GM12878 (cell line): ENCODE measurements at regions not wholly inside any gene's neighbourhood (a gene's known extent, or its start where the extent isn't known, plus 50 kb on each side); places are given as distances from the start of the nearest gene placed in this dataset.

Experiments used
- ATAC-seq: fragments of 200-7000 bp; cut with Tn5 transposase; 3 replicates; pipeline ENCODE4 v1.9.1; 2020; ENCODE audit warnings: mild to moderate bottlenecking, moderate library complexity
- BruUV-seq: library from RNA; stranded (reverse); fragments of 400-500 nt; replicated peaks from 2 replicates; lab custom pipeline; 2021; lab: Mats Ljungman, UMichigan
- CTCF ChIA-PET: fragments of 300-600 bp; sonication (Branson Sonifier 250); formaldehyde crosslinking; extraction: SDS; loops from one replicate; lab custom pipeline; 2021; ENCODE audit warnings: inconsistent platforms; lab: Yijun Ruan, JAX
- POLR2A ChIA-PET: fragments of 350-600 bp; formaldehyde crosslinking; extraction: SDS; loops from one replicate; lab custom pipeline; 2021; ENCODE audit warnings: inconsistent platforms; lab: Charles Lee
- RAD21 ChIA-PET: fragments of 300-600 bp; sonication (Branson Sonifier 250); formaldehyde crosslinking; loops from one replicate; lab custom pipeline; 2023; ENCODE audit warnings: antibody characterized with exemption; ENCODE audit not compliant: unreplicated experiment; lab: Charles Lee
- SMC1A ChIA-PET: fragments of 300-600 bp; sonication (Branson Sonifier 250); formaldehyde crosslinking; loops from one replicate; lab custom pipeline; 2023; ENCODE audit not compliant: unreplicated experiment, uncharacterized antibody; lab: Charles Lee
- DNase-seq: peaks from one replicate; pipeline ENCODE4 v3.0.0-alpha.2; 2011; ENCODE audit warnings: low read depth, low spot score
- FAIRE-seq: peaks from 3 replicates; lab custom pipeline; 2011; peaks lifted over from hg19 to GRCh38; lab: Jason Lieb, UNC
- H2AFZ ChIP-seq: 2 replicates; pipeline ENCODE4 v1.6.0; 2011; ENCODE audit warnings: low read depth, low read length, control low read depth; ENCODE audit not compliant: control insufficient read depth
- H3K27ac ChIP-seq: 2 replicates; pipeline ENCODE4 v1.5.1; 2011; ENCODE audit warnings: control low read depth; ENCODE audit not compliant: control insufficient read depth, insufficient read depth
- H3K27me3 ChIP-seq, 2 experiments: replicated peaks in 1 of 2; 2 replicates each; pipeline versions ENCODE4 v1.6.0 to v1.6.1; 2011; ENCODE audit warnings: low read length in 1 of 2; ENCODE audit not compliant: control insufficient read depth in 2 of 2, insufficient read depth in 2 of 2
- H3K36me3 ChIP-seq, 2 experiments: 2 replicates each; pipeline ENCODE4 v1.5.1; 2011; ENCODE audit warnings: low read length in 1 of 2; ENCODE audit not compliant: control insufficient read depth in 2 of 2, insufficient read depth in 2 of 2
- H3K4me1 ChIP-seq: 2 replicates; pipeline ENCODE4 v1.6.1; 2011; ENCODE audit warnings: mild to moderate bottlenecking, low read length, moderate library complexity, mixed read lengths; ENCODE audit not compliant: control insufficient read depth, insufficient read depth
- H3K4me2 ChIP-seq: 2 replicates; pipeline ENCODE4 v1.6.0; 2011; ENCODE audit warnings: control low read depth; ENCODE audit not compliant: control insufficient read depth, insufficient read depth
- H3K4me3 ChIP-seq: fragments of 200-600 bp; sonication (generic); 2 replicates; pipeline ENCODE4 v1.5.1; 2016
- H3K79me2 ChIP-seq: 2 replicates; pipeline ENCODE4 v1.6.0; 2011; ENCODE audit warnings: low read length; ENCODE audit not compliant: control insufficient read depth, insufficient read depth
- H3K9ac ChIP-seq: 2 replicates; pipeline ENCODE4 v1.8.0; 2011; ENCODE audit warnings: low read length, control low read depth, mixed read lengths; ENCODE audit not compliant: control insufficient read depth, insufficient read depth
- H3K9me3 ChIP-seq: replicated peaks from 3 replicates; pipeline ENCODE4 v1.5.1; 2011; ENCODE audit warnings: mild to moderate bottlenecking, low read length; ENCODE audit not compliant: control insufficient read depth, insufficient read depth
- H4K20me1 ChIP-seq: 2 replicates; pipeline ENCODE4 v1.6.0; 2011; ENCODE audit not compliant: control insufficient read depth, insufficient read depth
- ATF3 ChIP-seq: IDR thresholded peaks from 2 replicates; pipeline ENCODE4 v1.6.1; 2011; ENCODE audit warnings: low read depth, mild to moderate bottlenecking, low read length, moderate library complexity, borderline replicate concordance; ENCODE audit errors: extremely low read depth
- BHLHE40 ChIP-seq, 2 experiments: fragments of 450-650 bp in 1 of 2; IDR thresholded peaks; 2 replicates each; pipeline ENCODE4 v1.6.1; 2011 to 2017; ENCODE audit warnings: low read depth in 2 of 2, borderline replicate concordance in 1 of 2, improper control_type of control experiment in 1 of 2, low read length in 1 of 2, mild to moderate bottlenecking in 1 of 2
- HCFC1 ChIP-seq: fragments of 150-350 bp; IDR thresholded peaks from 2 replicates; pipeline ENCODE4 v1.6.1; 2014; ENCODE audit warnings: low read length
- HDGF ChIP-seq: fragments of 450-650 bp; IDR thresholded peaks from 2 replicates; pipeline ENCODE4 v1.6.1; 2016; ENCODE audit warnings: antibody characterized with exemption
- JUNB ChIP-seq: IDR thresholded peaks from 2 replicates; pipeline ENCODE4 v1.6.1; 2016; ENCODE audit warnings: antibody characterized with exemption, mild to moderate bottlenecking
- MYC ChIP-seq: IDR thresholded peaks from 2 replicates; pipeline ENCODE4 v1.6.1; 2011; ENCODE audit warnings: mild to moderate bottlenecking, low read length, moderate library complexity, inconsistent platforms; ENCODE audit not compliant: insufficient read depth, insufficient replicate concordance, insufficient read length, severe bottlenecking
- NFIC ChIP-seq: IDR thresholded peaks from 2 replicates; pipeline ENCODE4 v1.6.1; 2012; ENCODE audit warnings: low read depth, mild to moderate bottlenecking, inconsistent platforms, low read length, moderate library complexity
- NFXL1 ChIP-seq: fragments of 450-650 bp; IDR thresholded peaks from 2 replicates; pipeline ENCODE4 v1.6.1; 2017; ENCODE audit warnings: antibody characterized with exemption, mild to moderate bottlenecking, borderline replicate concordance
- NFYA ChIP-seq: IDR thresholded peaks from 2 replicates; pipeline ENCODE4 v1.6.1; 2011; ENCODE audit warnings: low read depth, mild to moderate bottlenecking, low read length, improper control_type of control experiment, borderline replicate concordance
- RAD21 ChIP-seq: IDR thresholded peaks from 2 replicates; pipeline ENCODE4 v1.6.1; 2011; ENCODE audit warnings: mild to moderate bottlenecking, low read depth, low read length, moderate library complexity; ENCODE audit not compliant: insufficient read depth
- REST ChIP-seq: IDR thresholded peaks from 2 replicates; pipeline ENCODE4 v1.6.1; 2012; ENCODE audit warnings: mild to moderate bottlenecking, low read depth, low read length
- RFX5 ChIP-seq: IDR thresholded peaks from 2 replicates; pipeline ENCODE4 v1.6.1; 2011; ENCODE audit warnings: low read depth, low read length, improper control_type of control experiment
- SIN3A ChIP-seq: IDR thresholded peaks from 2 replicates; pipeline ENCODE4 v1.6.1; 2012; ENCODE audit warnings: low read depth, low read length, improper control_type of control experiment
- STAT1 ChIP-seq: fragments of 450-650 bp; conservative IDR thresholded peaks from 2 replicates; pipeline ENCODE4 v1.6.1; 2014; ENCODE audit warnings: antibody characterized with exemption, mild to moderate bottlenecking
- SUZ12 ChIP-seq: fragments of 200-600 bp; sonication (generic); IDR thresholded peaks from one replicate; pipeline ENCODE4 v1.6.1; 2018; ENCODE audit warnings: antibody characterized with exemption, mild to moderate bottlenecking; ENCODE audit not compliant: unreplicated experiment
- YY1 ChIP-seq: IDR thresholded peaks from 2 replicates; pipeline ENCODE4 v1.6.1; 2011; ENCODE audit warnings: low read depth, mild to moderate bottlenecking, low read length
- ZNF217 ChIP-seq: fragments of 450-650 bp; IDR thresholded peaks from 2 replicates; pipeline ENCODE4 v1.6.1; 2017; ENCODE audit warnings: antibody characterized with exemption, mild to moderate bottlenecking
- ZSCAN29 ChIP-seq: fragments of 450-650 bp; IDR thresholded peaks from 2 replicates; pipeline ENCODE4 v1.6.1; 2017; ENCODE audit warnings: mild to moderate bottlenecking, moderate library complexity
- WGBS: methylation state at CpG from one replicate; pipeline ENCODE4 v1.1.6; 2016; ENCODE audit warnings: low lambda C conversion rate; ENCODE audit not compliant: insufficient replicate concordance, insufficient coverage; ENCODE audit errors: missing lambda C conversion rate; 5-methylcytosine and 5-hydroxymethylcytosine counted together
- in situ Hi-C: fragments of 300-500 bp; cut with MboI; formaldehyde crosslinking; loops from 9 replicates; pipeline ENCODE4 v1.14.3; 2018; ENCODE audit warnings: mixed read lengths
- intact Hi-C: fragments of 100-400 bp; cut with micrococcal nuclease; formaldehyde crosslinking; loops from one replicate; pipeline ENCODE4 v1.14.2; 2022; ENCODE audit not compliant: unreplicated experiment

- no peak for DNase-seq
- POLR2A ChIA-PET, result no interaction called here
These were observed 164.5 kb downstream of the IRS1 start for GRCh38 chr2:226634943-226635604.

GRCh38 chr2:226631671-226632070 lies 167.9 kb downstream of the IRS1 start:
- no peak for DNase-seq
- no peak overlapping the region for H3K9ac ChIP-seq
- in situ Hi-C loops, result no loop called here
- H3K4me1 ChIP-seq, result no peaks in the 10 kb centered on the region
- no peaks in the 10 kb centered on the region; a peak in 1 of 4 replicates for H3K27me3 ChIP-seq
- no peak for ATAC-seq
- WGBS, result 7% methylated on average over 6 of the region's 6 CpGs
- FAIRE-seq, result no peak
- H3K4me2 ChIP-seq, result no peak overlapping the region
- ChIA-PET POLR2A (no interaction called here), RAD21 (no interaction called here), CTCF (no interaction called here), SMC1A (no interaction called here)
- H3K27ac ChIP-seq, result no peak overlapping the region
- H3K36me3 ChIP-seq, result no peaks in the 10 kb centered on the region
- intact Hi-C loops, result no loop called here
- H3K9me3 ChIP-seq, result no peaks in the 10 kb centered on the region
- no TSS peak for BruUV-seq
- H4K20me1 ChIP-seq, result no peaks in the 10 kb centered on the region
- H3K4me3 ChIP-seq, result no peak overlapping the region
- H3K79me2 ChIP-seq, result no peaks in the 10 kb centered on the region
- no peak overlapping the region for H2AFZ ChIP-seq
- TF ChIP-seq MYC, result no peak
- no peak for TF ChIP-seq NFXL1
- TF ChIP-seq HCFC1, result no peak
- no peak for TF ChIP-seq REST
- TF ChIP-seq YY1, result no peak
- TF ChIP-seq RFX5, result no peak
- no peak for TF ChIP-seq SIN3A
- no peak for TF ChIP-seq ZNF217

More at GRCh38 chr2:226634943-226635604, 164.5 kb downstream of the IRS1 start:
- H3K4me2 ChIP-seq, result no peak overlapping the region
- intact Hi-C loops, result no loop called here
- TF ChIP-seq STAT1 (no peak), HDGF (no peak), ATF3 (no peak), NFIC (no peak), NFYA (no peak), HCFC1 (no peak), SUZ12 (no peak), BHLHE40 (IDR thresholded peaks at IDR 0.05; ENCODE audit: borderline replicate concordance in 1 of 2, low read depth in 2 of 2, low read length in 1 of 2) (no peak), JUNB (no peak), RAD21 (no peak), ZSCAN29 (no peak)
- no peak for FAIRE-seq
- H3K9ac ChIP-seq, result no peak overlapping the region
- H3K36me3 ChIP-seq, result no peaks in the 10 kb centered on the region
- no peak overlapping the region for H3K4me3 ChIP-seq
- SMC1A ChIA-PET, result no interaction called here
- CTCF ChIA-PET, result interaction anchor here (1.3 kb wide), 1 partner anchor 420 kb away, joined by 3 read pairs; no protein-coding TSS in a partner anchor
- no peaks in the 10 kb centered on the region; a peak in 1 of 4 replicates for H3K27me3 ChIP-seq
- WGBS, result 25% methylated on average over 4 of the region's 4 CpGs
- no peak for ATAC-seq
- no peak overlapping the region for H3K27ac ChIP-seq
- no peaks in the 10 kb centered on the region for H3K79me2 ChIP-seq
- H3K4me1 ChIP-seq, result no peaks in the 10 kb centered on the region
- no peaks in the 10 kb centered on the region for H4K20me1 ChIP-seq
- no peaks in the 10 kb centered on the region for H3K9me3 ChIP-seq
- RAD21 ChIA-PET, result no interaction called here
- in situ Hi-C loops, result no loop called here
- no peak overlapping the region for H2AFZ ChIP-seq
- no TSS peak for BruUV-seq
